AG04450 (cell line): ENCODE measurements at regions not wholly inside any gene's neighbourhood (a gene's known extent, or its start where the extent isn't known, plus 50 kb on each side); places are given as distances from the start of the nearest gene placed in this dataset.

Experiments
- CTCF ChIA-PET: fragments of 300-600, 350-600 bp; formaldehyde crosslinking; extraction: SDS; loops from one replicate; lab custom pipeline; 2022; ENCODE audit warnings: antibody characterized with exemption, inconsistent platforms; lab: Charles Lee
- POLR2A ChIA-PET: fragments of 350-600 bp; formaldehyde crosslinking; extraction: SDS; loops from one replicate; lab custom pipeline; 2021; ENCODE audit warnings: antibody characterized with exemption, inconsistent platforms; lab: Yijun Ruan, JAX
- DNase-seq: peaks from one replicate; pipeline ENCODE4 v3.0.0-alpha.2; 2011; ENCODE audit warnings: low read depth, low spot score
- H3K27ac ChIP-seq: one replicate; pipeline ENCODE4 v1.5.1; 2012; ENCODE audit warnings: low read depth, low read length, control low read depth
- H3K27me3 ChIP-seq: one replicate; pipeline ENCODE4 v1.6.0; 2012; ENCODE audit warnings: low read length; ENCODE audit not compliant: control insufficient read depth, insufficient read depth
- H3K4me3 ChIP-seq: 2 replicates; pipeline ENCODE4 v1.5.1; 2011; ENCODE audit warnings: mild to moderate bottlenecking, low read depth, low read length, control low read depth
- H3K9me3 ChIP-seq: 2 replicates; pipeline ENCODE4 v1.5.1; 2012; ENCODE audit warnings: low read length; ENCODE audit not compliant: control insufficient read depth, insufficient read depth
- CTCF ChIP-seq: IDR thresholded peaks from 2 replicates; pipeline ENCODE4 v1.5.1; 2011; ENCODE audit warnings: low read depth, low read length, control low read depth, inconsistent platforms

DNA sequence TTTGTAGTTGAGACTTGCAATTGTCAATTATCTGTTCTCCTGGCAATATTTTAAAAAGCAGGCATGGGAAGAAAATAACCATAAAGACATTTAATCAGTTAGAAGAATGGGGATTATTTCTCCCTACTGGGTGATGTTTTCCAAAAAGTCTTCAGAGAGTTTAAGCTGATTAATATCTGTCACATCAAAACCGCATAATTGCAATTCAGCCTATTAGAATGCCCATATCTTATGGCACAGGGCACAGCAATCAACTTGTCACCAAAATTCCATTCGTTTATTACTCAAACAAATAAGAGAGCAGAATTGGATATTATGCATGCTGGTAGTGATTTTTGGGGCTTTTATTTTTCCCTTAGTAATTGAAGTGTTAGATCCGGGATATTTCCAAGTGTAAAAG, 218.7 kb downstream of the RNF144B start:
- ChIA-PET POLR2A (no interaction called here), CTCF (interaction anchor here (4.0 kb wide), 1 partner anchor 10 kb away, joined by 21 read pairs; no protein-coding TSS in a partner anchor)
- no peak for DNase-seq
- H3K27me3 ChIP-seq, result peaks cover 2% of the 10 kb centered on the region
- no peak overlapping the region for H3K27ac ChIP-seq
- no peaks in the 10 kb centered on the region for H3K9me3 ChIP-seq
- H3K4me3 ChIP-seq, result no peak overlapping the region
- TF ChIP-seq CTCF, result no peak

- POLR2A ChIA-PET, result no interaction called here
- no peaks in the 10 kb centered on the region for H3K27me3 ChIP-seq
- H3K4me3 ChIP-seq, result no peak overlapping the region
- TF ChIP-seq CTCF, result no peak
- CTCF ChIA-PET, result interaction anchor here (2.0 kb wide), 1 partner anchor 14 kb away, joined by 9 read pairs; no protein-coding TSS in a partner anchor
- H3K9me3 ChIP-seq, result no peaks in the 10 kb centered on the region
- H3K27ac ChIP-seq, result no peak overlapping the region
- DNase-seq, result no peak
Observed at GRCh38 chr6:18609715-18610114, 222.6 kb downstream of the RNF144B start.

DNA sequence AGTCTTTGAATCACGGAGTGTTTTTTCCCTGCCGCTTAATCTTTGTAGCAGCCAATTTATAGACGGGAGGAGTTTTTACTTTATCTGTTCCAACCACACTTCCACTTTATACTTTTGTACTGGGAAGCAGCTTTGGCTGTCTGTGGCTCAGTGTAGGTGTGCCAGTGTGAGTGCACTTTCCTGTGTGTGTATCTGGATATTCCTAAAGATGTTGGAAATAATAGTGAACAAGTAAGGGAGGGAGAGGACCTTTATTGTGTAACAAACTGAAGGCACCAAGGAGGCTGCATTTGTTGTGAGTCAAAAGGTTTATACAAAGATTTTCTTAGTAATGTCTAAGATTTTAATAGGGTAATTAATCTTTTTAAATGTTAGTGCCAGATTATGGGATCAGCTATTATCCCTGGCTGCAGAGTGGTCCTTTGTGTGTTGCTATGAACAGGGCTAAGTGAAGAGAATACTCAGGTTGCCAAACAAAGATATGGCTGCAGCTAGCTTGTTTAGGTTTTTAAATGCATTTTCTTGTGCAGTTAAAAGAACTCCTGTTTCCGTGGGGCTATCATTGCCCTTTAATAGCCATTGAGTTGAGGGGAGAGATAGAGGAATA, 226.3 kb downstream of the RNF144B start:
- no peak overlapping the region for H3K27ac ChIP-seq
- POLR2A ChIA-PET, result no interaction called here
- no peaks in the 10 kb centered on the region for H3K9me3 ChIP-seq
- CTCF ChIA-PET, result interaction anchor here (1.5 kb wide), 1 partner anchor 17 kb away, joined by 8 read pairs; no protein-coding TSS in a partner anchor
- TF ChIP-seq CTCF, result no peak
- no peaks in the 10 kb centered on the region for H3K27me3 ChIP-seq
- no peak overlapping the region for H3K4me3 ChIP-seq
- no peak for DNase-seq

- ChIA-PET CTCF (interaction anchor here (1.6 kb wide), 1 partner anchor 34 kb away, joined by 4 read pairs; no protein-coding TSS in a partner anchor), POLR2A (no interaction called here)
- Histone ChIP-seq H3K4me3 (no peak overlapping the region), H3K9me3 (no peaks in the 10 kb centered on the region), H3K27me3 (no peaks in the 10 kb centered on the region), H3K27ac (no peak overlapping the region)
- TF ChIP-seq CTCF, result no peak
- DNase-seq, result no peak
Observed at GRCh38 chr6:18629571-18629970, 242.4 kb downstream of the RNF144B start.

- no peak for DNase-seq
- Histone ChIP-seq H3K27me3 (no peaks in the 10 kb centered on the region), H3K4me3 (no peak overlapping the region), H3K9me3 (no peaks in the 10 kb centered on the region), H3K27ac (no peak overlapping the region)
- ChIA-PET POLR2A (no interaction called here), CTCF (no interaction called here)
- TF ChIP-seq CTCF, result no peak
Observed at GRCh38 chr6:18632670-18633410, 245.7 kb downstream of the RNF144B start.
